ENCODE measurements at regions not wholly inside any gene's neighbourhood (a gene's known extent, or its start where the extent isn't known, plus 50 kb on each side); places are given as distances from the start of the nearest gene placed in this dataset.
A peak's percentile ranks its signal among the peaks of the same experiment; 100 is the strongest.
"Not testable (repeated sequence)": the region's sequence is repeated elsewhere in the genome, so short reads cannot be mapped to it uniquely, and the experiment has no call there.

GRCh38 chr1:20409012-20409411 lies 77.0 kb downstream of the CAMK2N1 start:
- H3K9me3 ChIP-seq (ENCODE audit: low read depth) = no peaks in the 10 kb centered on the region
- no peaks in the 10 kb centered on the region for H4K20me1 ChIP-seq (ENCODE audit: low read depth)
- H3F3A ChIP-seq (ENCODE audit: low read depth) = peaks cover 7% of the 10 kb centered on the region
- H3K27ac ChIP-seq = no peak overlapping the region
- H3K36me3 Mint-ChIP-seq = no peaks in the 10 kb centered on the region
- TF ChIP-seq CTCF (IDR thresholded peaks at IDR 0.05) (no peak), EZH2phosphoT487 (IDR thresholded peaks at IDR 0.05) (no peak), EZH2 (IDR thresholded peaks at IDR 0.05) (no peak)
- no peak overlapping the region for H3K4me3 ChIP-seq
- no peak overlapping the region for H3K9ac ChIP-seq
- H2AFZ ChIP-seq (replicated peaks) = no peak overlapping the region
- H3K27me3 ChIP-seq = peaks cover 49% of the 10 kb centered on the region
- DNase-seq (ENCODE audit: low spot score) = no peak
- no peak overlapping the region for H3K4me2 ChIP-seq
- peaks cover 24% of the 10 kb centered on the region for H3K4me1 Mint-ChIP-seq
- H3K36me3 ChIP-seq = no peaks in the 10 kb centered on the region
- H3K4me3 Mint-ChIP-seq = no peak overlapping the region
- H3K4me1 ChIP-seq = peaks cover 17% of the 10 kb centered on the region
- H3K9me3 Mint-ChIP-seq = no peaks in the 10 kb centered on the region
- H3K27ac Mint-ChIP-seq = no peak overlapping the region
- H3K79me2 ChIP-seq (ENCODE audit: low read depth) = no peaks in the 10 kb centered on the region
- peaks cover 2% of the 10 kb centered on the region for H3K27me3 Mint-ChIP-seq (ENCODE audit: insufficient read depth, low read depth)

- not testable (repeated sequence) for H4K20me1 ChIP-seq (ENCODE audit: low read depth); H3K27ac Mint-ChIP-seq; DNase-seq (ENCODE audit: low spot score); H3K9ac ChIP-seq; H3K9me3 ChIP-seq (ENCODE audit: low read depth); H3K27me3 Mint-ChIP-seq (ENCODE audit: insufficient read depth, low read depth); H3K36me3 Mint-ChIP-seq; H3K4me3 Mint-ChIP-seq; H3K79me2 ChIP-seq (ENCODE audit: low read depth); H3K4me3 ChIP-seq; H3K36me3 ChIP-seq; H3F3A ChIP-seq (ENCODE audit: low read depth); H3K27ac ChIP-seq; H3K9me3 Mint-ChIP-seq; H2AFZ ChIP-seq (replicated peaks); H3K4me2 ChIP-seq
- H3K27me3 ChIP-seq = peaks cover 57% of the 10 kb centered on the region
- peaks cover 24% of the 10 kb centered on the region for H3K4me1 Mint-ChIP-seq
- H3K4me1 ChIP-seq = peaks cover 17% of the 10 kb centered on the region
Observed at GRCh38 chr1:20408133-20408650, 77.8 kb downstream of the CAMK2N1 start.

- Histone ChIP-seq H3K36me3 (no peaks in the 10 kb centered on the region), H4K20me1 (ENCODE audit: low read depth) (no peaks in the 10 kb centered on the region), H3K27ac (no peak overlapping the region), H3F3A (ENCODE audit: low read depth) (peaks cover 7% of the 10 kb centered on the region), H2AFZ (replicated peaks) (peak overlapping the region; percentile 42), H3K9me3 (ENCODE audit: low read depth) (no peaks in the 10 kb centered on the region), H3K27me3 (peaks cover 78% of the 10 kb centered on the region), H3K4me3 (no peak overlapping the region), H3K9ac (no peak overlapping the region), H3K79me2 (ENCODE audit: low read depth) (no peaks in the 10 kb centered on the region), H3K4me1 (peaks cover 17% of the 10 kb centered on the region), H3K4me2 (no peak overlapping the region)
- Mint-ChIP-seq H3K36me3 (no peaks in the 10 kb centered on the region), H3K4me3 (no peak overlapping the region), H3K9me3 (no peaks in the 10 kb centered on the region), H3K4me1 (peaks cover 22% of the 10 kb centered on the region), H3K27me3 (ENCODE audit: insufficient read depth, low read depth) (peaks cover 8% of the 10 kb centered on the region), H3K27ac (no peak overlapping the region)
- no peak for DNase-seq (ENCODE audit: low spot score)
- no peak for TF ChIP-seq EZH2 (IDR thresholded peaks at IDR 0.05)
- TF ChIP-seq EZH2phosphoT487 (IDR thresholded peaks at IDR 0.05) = no peak
- TF ChIP-seq CTCF (IDR thresholded peaks at IDR 0.05) = no peak
Observed at GRCh38 chr1:20405893-20406604, 80.0 kb downstream of the CAMK2N1 start.

- no peaks in the 10 kb centered on the region for H3K79me2 ChIP-seq (ENCODE audit: low read depth)
- no peak overlapping the region for H3K27ac ChIP-seq
Observed at GRCh38 chr1:20405051-20405754, 80.8 kb downstream of the CAMK2N1 start.

More at GRCh38 chr1:20405051-20405754, 80.8 kb downstream of the CAMK2N1 start:
- no peak overlapping the region for H2AFZ ChIP-seq (replicated peaks)
- H4K20me1 ChIP-seq (ENCODE audit: low read depth) = no peaks in the 10 kb centered on the region
- peaks cover 87% of the 10 kb centered on the region for H3K27me3 ChIP-seq
- no peak for DNase-seq (ENCODE audit: low spot score)
- no peak for TF ChIP-seq EZH2phosphoT487 (IDR thresholded peaks at IDR 0.05)
- Mint-ChIP-seq H3K36me3 (no peaks in the 10 kb centered on the region), H3K9me3 (no peaks in the 10 kb centered on the region), H3K4me3 (no peak overlapping the region), H3K27ac (no peak overlapping the region), H3K4me1 (peaks cover 16% of the 10 kb centered on the region), H3K27me3 (ENCODE audit: insufficient read depth, low read depth) (peaks cover 8% of the 10 kb centered on the region)
- no peaks in the 10 kb centered on the region for H3K36me3 ChIP-seq
- peaks cover 20% of the 10 kb centered on the region for H3K4me1 ChIP-seq
- H3K9ac ChIP-seq = no peak overlapping the region
- no peak overlapping the region for H3K4me2 ChIP-seq
- no peaks in the 10 kb centered on the region for H3K9me3 ChIP-seq (ENCODE audit: low read depth)
- no peak overlapping the region for H3K4me3 ChIP-seq
- H3F3A ChIP-seq (ENCODE audit: low read depth) = peaks cover 7% of the 10 kb centered on the region
